ENCODE measurements at regions not wholly inside any gene's neighbourhood (a gene's known extent, or its start where the extent isn't known, plus 50 kb on each side); places are given as distances from the start of the nearest gene placed in this dataset.

DNA sequence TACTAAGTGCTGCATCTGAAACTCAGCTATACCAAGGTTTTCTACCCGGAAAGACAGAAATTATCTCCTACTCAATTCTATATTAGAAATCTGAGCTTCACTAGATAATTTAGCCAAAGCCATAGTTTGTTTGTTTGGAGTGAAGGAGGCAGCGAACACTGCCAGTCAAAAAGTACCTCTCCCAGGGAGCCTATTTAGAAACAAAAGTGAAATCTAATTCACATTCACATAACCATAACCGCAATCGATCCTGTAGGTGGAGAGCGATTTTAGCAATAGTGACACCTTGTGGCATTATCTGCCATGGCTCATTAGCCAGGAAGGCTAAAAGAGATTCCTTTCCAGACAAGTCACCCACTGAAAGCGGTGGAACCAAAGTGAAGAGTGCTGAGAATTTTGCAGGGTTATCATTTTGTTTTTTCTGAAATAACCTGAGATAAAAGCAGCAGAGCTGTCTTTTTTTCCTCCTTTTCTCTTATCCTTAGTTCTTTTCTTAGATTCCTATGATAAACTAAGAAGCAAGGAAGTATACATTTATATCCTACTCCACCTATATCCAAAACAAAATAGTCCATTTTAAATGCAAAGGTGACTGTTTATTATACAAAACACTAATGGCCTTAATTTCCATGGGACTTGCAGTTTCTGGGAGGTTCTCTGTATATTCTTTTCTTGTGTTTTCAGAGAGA, 83.7 kb upstream of the BET1 start:
- Mint-ChIP-seq H3K27ac (ENCODE audit: unreplicated experiment) (peak overlapping the region; percentile 79), H3K36me3 (ENCODE audit: unreplicated experiment) (peaks cover 2% of the 10 kb centered on the region), H3K27me3 (ENCODE audit: unreplicated experiment) (no peaks in the 10 kb centered on the region), H3K4me1 (ENCODE audit: unreplicated experiment) (peaks cover 29% of the 10 kb centered on the region), H3K4me3 (ENCODE audit: unreplicated experiment) (peak overlapping the region; percentile 40), H3K9me3 (ENCODE audit: unreplicated experiment) (no peaks in the 10 kb centered on the region)
- no peak for DNase-seq (ENCODE audit: extremely low spot score, unreplicated experiment)
- peak; percentile 88 for TF ChIP-seq CTCF (IDR thresholded peaks at IDR 0.05)

- H3K4me3 Mint-ChIP-seq (ENCODE audit: unreplicated experiment) = no peak overlapping the region
- no peaks in the 10 kb centered on the region for H3K9me3 Mint-ChIP-seq (ENCODE audit: unreplicated experiment)
- H3K27me3 Mint-ChIP-seq (ENCODE audit: unreplicated experiment) = no peaks in the 10 kb centered on the region
- peaks cover 33% of the 10 kb centered on the region for H3K4me1 Mint-ChIP-seq (ENCODE audit: unreplicated experiment)
- DNase-seq (ENCODE audit: extremely low spot score, unreplicated experiment) = no peak
- peaks cover 2% of the 10 kb centered on the region for H3K36me3 Mint-ChIP-seq (ENCODE audit: unreplicated experiment)
- no peak for TF ChIP-seq CTCF (IDR thresholded peaks at IDR 0.05)
- peak overlapping the region; percentile 79 for H3K27ac Mint-ChIP-seq (ENCODE audit: unreplicated experiment)
Measured at GRCh38 chr7:94088560-94088959, 84.4 kb upstream of the BET1 start.

DNA sequence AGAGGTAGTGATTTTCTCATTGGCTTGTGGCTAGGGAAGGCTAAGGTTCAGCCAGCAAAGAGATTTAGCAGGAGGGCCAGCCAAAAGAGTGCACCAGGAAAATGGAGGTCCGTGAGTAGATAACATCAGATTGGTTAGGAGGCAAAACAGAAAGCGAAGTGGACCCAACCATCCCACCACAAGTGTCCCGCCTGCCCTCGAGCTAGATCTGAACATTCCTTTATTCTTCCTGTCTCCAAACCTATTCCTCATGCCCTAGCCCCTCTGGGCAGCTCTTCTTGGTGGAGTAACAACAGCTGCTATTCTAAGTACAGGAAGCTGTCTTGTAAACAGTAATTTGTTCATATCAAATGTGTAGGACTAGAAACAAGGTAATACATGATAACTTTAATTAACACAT, 85.7 kb upstream of the BET1 start:
- Mint-ChIP-seq H3K27me3 (ENCODE audit: unreplicated experiment) (no peaks in the 10 kb centered on the region), H3K36me3 (ENCODE audit: unreplicated experiment) (no peaks in the 10 kb centered on the region), H3K27ac (ENCODE audit: unreplicated experiment) (no peak overlapping the region), H3K4me3 (ENCODE audit: unreplicated experiment) (no peak overlapping the region), H3K9me3 (ENCODE audit: unreplicated experiment) (no peaks in the 10 kb centered on the region), H3K4me1 (ENCODE audit: unreplicated experiment) (peaks cover 39% of the 10 kb centered on the region)
- DNase-seq (ENCODE audit: extremely low spot score, unreplicated experiment) = no peak
- TF ChIP-seq CTCF (IDR thresholded peaks at IDR 0.05) = no peak

DNA sequence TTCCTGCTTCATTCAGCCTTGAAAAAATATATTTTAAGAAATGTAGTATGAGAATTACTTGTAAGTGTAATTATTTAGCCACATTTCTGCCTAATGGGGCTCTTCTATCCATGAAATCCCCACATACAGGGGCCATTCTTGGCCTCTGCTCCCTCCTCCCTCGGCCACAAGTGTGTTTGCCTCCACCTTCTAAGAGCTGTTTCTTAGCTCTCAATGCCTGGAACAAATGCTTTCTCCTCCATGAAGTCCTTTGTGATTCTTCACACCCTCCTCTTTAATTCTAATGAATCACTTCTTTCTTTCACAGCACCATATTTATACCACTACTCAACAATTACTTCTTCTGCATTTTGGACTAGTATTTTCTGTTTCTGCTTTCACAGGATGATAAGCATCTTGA, 88.8 kb upstream of the BET1 start:
- Mint-ChIP-seq H3K36me3 (ENCODE audit: unreplicated experiment) (no peaks in the 10 kb centered on the region), H3K4me3 (ENCODE audit: unreplicated experiment) (no peak overlapping the region), H3K9me3 (ENCODE audit: unreplicated experiment) (no peaks in the 10 kb centered on the region), H3K4me1 (ENCODE audit: unreplicated experiment) (peaks cover 44% of the 10 kb centered on the region), H3K27me3 (ENCODE audit: unreplicated experiment) (no peaks in the 10 kb centered on the region), H3K27ac (ENCODE audit: unreplicated experiment) (no peak overlapping the region)
- no peak for TF ChIP-seq CTCF (IDR thresholded peaks at IDR 0.05)
- DNase-seq (ENCODE audit: extremely low spot score, unreplicated experiment) = no peak

DNA sequence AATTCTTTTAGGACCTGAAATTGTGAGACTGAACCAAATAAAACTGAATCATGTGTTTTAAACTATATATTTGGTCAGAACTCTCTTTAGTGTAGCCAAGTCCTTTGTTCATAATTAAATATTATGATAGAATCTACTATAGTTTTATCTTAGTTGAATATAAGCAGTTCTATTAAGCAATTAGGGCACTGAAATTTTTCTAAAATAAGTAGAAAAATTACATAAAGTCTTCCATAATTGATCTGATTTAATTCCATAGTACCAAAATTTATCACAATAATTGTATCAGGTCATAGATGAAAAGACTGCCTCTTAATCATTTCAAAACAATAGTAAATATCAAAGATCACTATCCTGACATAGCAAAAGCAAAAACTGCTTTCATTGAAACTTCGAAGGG, 90.1 kb upstream of the BET1 start:
- peaks cover 30% of the 10 kb centered on the region for H3K4me1 Mint-ChIP-seq (ENCODE audit: unreplicated experiment)
- H3K4me3 Mint-ChIP-seq (ENCODE audit: unreplicated experiment) = no peak overlapping the region
- H3K9me3 Mint-ChIP-seq (ENCODE audit: unreplicated experiment) = no peaks in the 10 kb centered on the region
- no peak for DNase-seq (ENCODE audit: extremely low spot score, unreplicated experiment)
- H3K36me3 Mint-ChIP-seq (ENCODE audit: unreplicated experiment) = no peaks in the 10 kb centered on the region
- H3K27ac Mint-ChIP-seq (ENCODE audit: unreplicated experiment) = peak overlapping the region; percentile 31
- no peak for TF ChIP-seq CTCF (IDR thresholded peaks at IDR 0.05)
- H3K27me3 Mint-ChIP-seq (ENCODE audit: unreplicated experiment) = no peaks in the 10 kb centered on the region

All from osteocyte (in vitro differentiated cells).